ENCODE measurements at regions not wholly inside any gene's neighbourhood (a gene's known extent, or its start where the extent isn't known, plus 50 kb on each side); places are given as distances from the start of the nearest gene placed in this dataset.
"Not testable (repeated sequence)": the region's sequence is repeated elsewhere in the genome, so short reads cannot be mapped to it uniquely, and the experiment has no call there.

DNA sequence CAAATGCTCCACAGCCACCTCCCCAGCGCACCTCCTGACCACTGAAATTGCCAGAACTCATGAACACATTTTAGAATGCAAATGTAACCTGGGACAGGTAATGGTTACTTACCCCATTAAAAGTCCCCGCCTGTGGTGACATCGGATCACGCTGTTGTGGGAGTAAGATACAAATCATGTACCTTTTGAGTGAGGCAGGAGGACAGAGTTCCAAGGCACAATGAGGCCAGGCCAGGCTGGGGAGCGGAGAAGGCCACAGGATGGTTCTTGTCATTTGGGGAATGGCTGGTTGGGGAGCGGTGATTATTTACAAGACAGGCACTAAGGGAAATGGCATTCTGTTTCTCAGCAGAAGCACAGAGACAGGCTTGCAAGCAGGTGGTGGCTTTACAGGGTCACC is 490.0 kb downstream of the EDEM1 start:
- no peak for DNase-seq (ENCODE audit: low read depth in 3 of 3, low spot score in 1 of 3)

GRCh38 chr3:5678248-5678647 is 490.7 kb downstream of the EDEM1 start:
- DNase-seq (ENCODE audit: low read depth in 3 of 3, low spot score in 1 of 3) = no peak

- DNase-seq (ENCODE audit: low read depth in 3 of 3, low spot score in 1 of 3) = no peak
Observed at GRCh38 chr3:5678844-5679243, 491.3 kb downstream of the EDEM1 start.

- no peak for DNase-seq (ENCODE audit: low read depth in 3 of 3, low spot score in 1 of 3)
Observed at GRCh38 chr3:5687230-5687629, 499.7 kb downstream of the EDEM1 start.

DNA sequence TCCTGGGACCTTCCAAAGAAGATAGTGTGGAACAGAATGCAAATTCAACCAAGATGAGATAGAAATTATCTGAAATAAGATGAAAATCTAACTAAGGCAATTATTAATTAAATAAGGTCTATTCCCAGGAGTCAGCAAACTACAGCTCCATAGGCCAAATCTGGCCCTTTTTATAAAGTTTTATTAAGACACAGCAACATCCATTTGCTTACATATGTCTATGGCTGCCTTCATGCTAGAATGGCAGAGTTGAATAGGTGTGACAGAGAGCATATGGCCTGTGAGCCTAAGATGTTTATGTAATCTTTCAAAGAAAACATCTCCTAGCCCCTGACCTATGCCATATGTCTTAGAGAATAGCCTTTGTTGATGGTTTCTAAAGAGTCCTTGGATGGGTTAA is 503.0 kb downstream of the EDEM1 start:
- no peak for DNase-seq (ENCODE audit: low read depth in 3 of 3, low spot score in 1 of 3)

GRCh38 chr3:5690904-5691532 is 503.5 kb downstream of the EDEM1 start:
- no peak for DNase-seq (ENCODE audit: low read depth in 3 of 3, low spot score in 1 of 3)

DNA sequence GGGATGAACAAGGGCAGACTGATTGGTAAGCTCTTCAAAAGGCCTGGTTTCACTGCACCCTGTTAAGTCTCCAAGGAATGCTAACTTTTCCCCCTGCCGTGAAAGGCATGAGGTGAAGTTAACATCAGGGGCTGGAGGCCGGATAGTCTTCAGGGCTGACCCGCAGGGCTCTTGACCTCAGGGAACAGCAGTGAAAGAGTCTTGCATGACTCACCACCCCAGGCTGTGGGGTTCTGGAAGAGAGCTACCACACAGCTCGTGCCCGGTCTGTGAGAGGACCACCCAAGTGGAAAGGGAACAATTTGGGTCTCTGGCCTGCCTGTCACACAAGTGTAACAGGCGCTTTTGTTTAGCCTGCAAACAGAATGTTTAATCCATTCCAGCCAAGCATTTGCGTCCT is 504.9 kb downstream of the EDEM1 start:
- DNase-seq (ENCODE audit: low read depth in 3 of 3, low spot score in 1 of 3) = no peak

- DNase-seq (ENCODE audit: low read depth in 3 of 3, low spot score in 1 of 3) = no peak
Observed at GRCh38 chr3:5694266-5694665, 506.8 kb downstream of the EDEM1 start.

DNA sequence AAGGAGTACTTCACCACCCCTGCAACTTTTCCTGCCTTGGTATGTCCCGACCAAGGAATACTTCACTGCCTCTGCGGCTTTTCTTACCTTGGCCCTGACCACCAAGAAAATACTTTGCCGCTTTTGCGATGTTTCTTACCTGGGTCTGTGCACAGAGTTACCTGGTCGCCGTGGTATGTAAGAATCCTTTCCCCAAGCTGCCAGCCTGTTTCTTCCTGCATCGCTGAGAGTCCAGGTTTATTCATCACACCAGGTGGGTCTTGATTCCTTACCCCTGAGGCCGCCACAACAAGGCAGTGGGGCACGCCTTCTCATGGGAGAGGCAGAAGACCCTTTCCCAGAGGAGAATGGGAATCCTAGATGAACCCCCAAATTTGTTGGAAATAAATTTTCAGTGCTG is 511.3 kb downstream of the EDEM1 start:
- DNase-seq (ENCODE audit: low read depth in 3 of 3, low spot score in 1 of 3) = no peak

DNA sequence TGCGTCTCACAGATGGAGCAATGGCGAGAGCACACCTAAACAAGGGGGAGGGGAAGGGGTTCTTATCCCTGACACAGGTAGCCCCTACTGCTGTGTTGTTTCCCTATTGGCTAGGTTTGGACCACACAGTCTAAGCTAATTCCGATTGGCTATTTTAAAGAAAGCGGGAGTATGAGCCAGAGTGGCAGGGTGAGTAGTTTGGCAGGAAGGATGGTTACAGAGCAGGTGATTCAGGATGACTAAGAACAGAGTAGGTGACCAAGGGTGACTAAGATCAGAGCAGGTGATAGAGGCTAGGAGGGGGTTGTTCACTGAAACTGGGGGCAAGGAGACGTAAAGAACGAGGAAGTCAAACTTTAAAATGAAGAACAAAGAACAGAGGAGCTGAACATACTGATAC is 511.8 kb downstream of the EDEM1 start:
- no peak for DNase-seq (ENCODE audit: low read depth in 3 of 3, low spot score in 1 of 3)

GRCh38 chr3:5699811-5700210 is 512.3 kb downstream of the EDEM1 start:
- no peak for DNase-seq (ENCODE audit: low read depth in 3 of 3, low spot score in 1 of 3)

DNA sequence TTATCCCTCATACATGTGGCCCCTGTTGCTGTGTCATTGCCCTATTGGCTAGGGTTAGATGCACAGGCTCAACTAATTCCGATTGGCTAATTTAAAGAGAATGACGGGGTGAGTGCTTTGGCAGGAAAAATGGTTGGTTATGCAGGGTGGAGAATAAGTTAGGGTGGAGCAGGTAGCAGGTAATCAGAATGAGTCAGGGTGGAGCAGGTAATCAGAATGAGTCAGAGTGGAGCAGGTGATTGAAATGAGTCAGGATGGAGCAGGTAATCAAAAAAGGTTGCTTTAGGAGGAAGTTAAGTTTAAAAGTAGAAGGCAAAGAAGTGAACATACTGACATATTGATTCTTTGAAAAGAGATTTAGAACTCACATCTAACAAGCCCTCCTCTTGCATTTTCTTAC is 513.5 kb downstream of the EDEM1 start:
- DNase-seq (ENCODE audit: low read depth in 3 of 3, low spot score in 1 of 3) = not testable (repeated sequence)

GRCh38 chr3:5707794-5708193 is 520.3 kb downstream of the EDEM1 start:
- no peak for DNase-seq (ENCODE audit: low read depth in 3 of 3, low spot score in 1 of 3)

DNA sequence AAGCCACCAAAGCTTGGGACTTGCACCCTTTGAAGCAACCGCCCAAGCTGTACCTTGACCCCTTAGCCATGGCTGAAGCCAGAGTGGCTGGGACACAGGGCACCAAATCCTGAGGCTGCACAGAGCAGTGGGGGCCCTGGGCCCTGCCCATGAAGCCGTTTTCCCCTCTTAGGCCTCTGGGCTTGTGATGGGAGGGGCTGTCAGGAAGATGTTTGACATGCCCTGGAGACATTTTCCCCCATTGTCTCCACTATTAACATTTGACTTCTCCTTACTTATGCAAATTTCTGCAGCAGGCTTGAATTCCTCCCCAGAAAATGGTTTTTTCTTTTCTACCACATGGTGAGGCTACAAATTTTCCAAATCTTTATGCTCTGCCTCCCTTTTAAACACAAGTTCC is 522.2 kb downstream of the EDEM1 start:
- DNase-seq (ENCODE audit: low read depth in 3 of 3, low spot score in 1 of 3) = no peak

DNA sequence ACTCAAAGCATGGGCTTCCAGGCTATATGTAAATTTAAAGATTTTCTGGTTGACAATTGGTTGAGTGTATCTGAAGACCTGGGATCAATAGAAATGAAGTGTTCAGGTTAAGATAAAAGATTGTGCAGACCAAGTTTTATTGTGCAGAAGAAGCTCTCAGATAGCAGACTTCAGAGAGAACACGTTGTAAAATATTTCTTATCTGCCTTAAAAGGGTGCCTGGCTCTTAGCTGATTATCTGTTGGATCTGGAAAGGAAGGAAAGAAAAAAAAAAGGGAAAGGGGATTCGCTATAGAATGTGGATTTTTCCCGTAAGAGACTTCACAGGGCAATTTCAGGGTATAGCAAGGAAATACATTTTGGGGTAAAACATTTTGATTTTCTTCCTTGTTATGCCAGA is 523.2 kb downstream of the EDEM1 start:
- DNase-seq (ENCODE audit: low read depth in 3 of 3, low spot score in 1 of 3) = no peak

- no peak for DNase-seq (ENCODE audit: low read depth in 3 of 3, low spot score in 1 of 3)
Observed at GRCh38 chr3:5717254-5717653, 529.7 kb downstream of the EDEM1 start.

GRCh38 chr3:5719668-5720067 is 532.2 kb downstream of the EDEM1 start:
- not testable (repeated sequence) for DNase-seq (ENCODE audit: low read depth in 3 of 3, low spot score in 1 of 3)

DNA sequence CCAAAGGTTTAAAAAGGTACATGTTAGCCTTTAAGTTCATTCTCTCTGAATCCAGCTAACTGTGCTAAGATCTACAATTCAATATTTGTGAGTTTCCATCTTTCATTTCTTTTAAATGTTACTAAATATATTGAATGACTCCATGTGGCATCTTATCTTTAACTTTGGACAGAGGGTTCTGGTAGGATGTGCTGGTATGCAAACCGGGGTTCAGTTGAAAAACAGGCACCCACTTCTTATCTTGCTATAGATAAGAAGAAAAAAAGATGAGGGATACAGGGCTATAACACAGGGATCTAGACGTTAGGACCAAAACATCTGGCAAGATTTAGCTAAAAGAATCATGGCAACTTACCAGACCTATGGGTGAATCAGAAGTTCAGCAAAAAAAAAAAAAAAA is 538.3 kb downstream of the EDEM1 start:
- no peak for DNase-seq (ENCODE audit: low read depth in 3 of 3, low spot score in 1 of 3)

DNA sequence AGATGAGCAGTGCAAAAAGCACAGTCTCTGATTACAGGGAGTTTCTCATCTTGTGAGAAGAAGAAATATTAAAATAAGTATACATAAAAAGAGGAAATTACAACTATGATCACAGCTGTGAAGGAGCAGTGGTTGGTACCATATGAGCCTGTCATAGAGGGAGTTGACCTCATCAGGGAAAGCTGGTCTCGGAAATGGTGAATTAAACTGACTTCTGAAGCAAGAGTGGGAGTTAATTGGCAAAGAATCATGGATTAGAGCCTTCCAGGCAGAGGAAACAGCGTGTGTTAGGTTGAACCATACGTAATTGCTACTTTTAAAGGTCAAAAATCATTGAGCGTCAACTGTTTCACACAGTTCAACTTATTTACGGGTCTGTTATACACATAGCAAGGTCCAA is 539.1 kb downstream of the EDEM1 start:
- no peak for DNase-seq (ENCODE audit: low read depth in 3 of 3, low spot score in 1 of 3)

DNA sequence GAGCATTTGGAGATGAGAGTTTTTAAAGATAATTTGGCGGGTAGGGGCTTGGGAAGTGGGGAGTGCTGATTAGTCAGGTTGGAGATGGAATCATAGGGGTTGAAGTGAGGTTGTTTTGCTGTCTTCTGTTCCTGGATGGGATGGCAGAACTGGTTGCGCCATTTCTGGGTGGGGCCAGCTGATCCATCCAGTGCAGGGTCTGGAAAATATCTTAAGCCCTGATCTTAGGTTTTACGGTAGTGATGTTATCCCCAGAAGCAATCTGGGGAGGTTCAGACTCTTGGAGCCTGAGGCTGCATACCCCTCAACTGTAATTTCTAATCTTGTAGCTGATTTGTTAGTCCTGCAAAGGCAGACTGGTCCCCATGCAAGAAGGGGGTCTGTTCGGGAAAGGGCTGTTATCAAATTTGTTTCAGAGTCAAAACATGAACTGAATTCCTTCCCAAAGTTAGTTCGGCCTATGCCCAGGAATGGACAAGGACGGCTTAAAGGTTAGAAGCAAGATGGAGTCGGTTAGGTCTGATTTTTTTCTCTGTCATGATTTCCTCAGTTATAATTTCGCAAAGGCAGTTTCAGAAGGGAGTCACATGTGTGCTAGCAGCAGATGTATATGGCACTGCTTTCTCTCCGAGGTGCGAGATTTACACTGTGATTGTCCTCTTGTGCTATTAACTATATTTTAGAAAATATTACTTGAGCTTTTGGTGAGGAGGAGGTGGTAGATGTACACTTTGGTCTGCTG is 540.4 kb downstream of the EDEM1 start:
- no peak for DNase-seq (ENCODE audit: low read depth in 3 of 3, low spot score in 1 of 3)

GRCh38 chr3:5729852-5730251 is 542.3 kb downstream of the EDEM1 start:
- DNase-seq (ENCODE audit: low read depth in 3 of 3, low spot score in 1 of 3) = no peak

GRCh38 chr3:5731100-5731499 is 543.6 kb downstream of the EDEM1 start:
- DNase-seq (ENCODE audit: low read depth in 3 of 3, low spot score in 1 of 3) = no peak

GRCh38 chr3:5732081-5732480 is 544.6 kb downstream of the EDEM1 start:
- no peak for DNase-seq (ENCODE audit: low read depth in 3 of 3, low spot score in 1 of 3)
